ENCODE measurements at regions not wholly inside any gene's neighbourhood (a gene's known extent, or its start where the extent isn't known, plus 50 kb on each side); places are given as distances from the start of the nearest gene placed in this dataset.

GRCh38 chr6:9553002-9553401 is 861.9 kb downstream of the TFAP2A start:
- Histone ChIP-seq H3K27ac (no peak overlapping the region), H3K4me3 (no peak overlapping the region), H3K4me1 (no peaks in the 10 kb centered on the region), H3K9me3 (no peaks in the 10 kb centered on the region), H3K27me3 (no peaks in the 10 kb centered on the region), H3K36me3 (no peaks in the 10 kb centered on the region)
- intact Hi-C loops (cut with DNase I), result no loop called here
- TF ChIP-seq POLR2AphosphoS5 (IDR thresholded peaks at IDR 0.05; ENCODE audit: insufficient read depth in 1 of 2, low read depth in 1 of 2), result no peak
- no peak for TF ChIP-seq POLR2A (IDR thresholded peaks at IDR 0.05)
- no peak for TF ChIP-seq CTCF (IDR thresholded peaks at IDR 0.05)
- DNase-seq (ENCODE audit: extremely low spot score in 2 of 2), result no peak

GRCh38 chr6:9543649-9544048 is 871.2 kb downstream of the TFAP2A start:
- no peaks in the 10 kb centered on the region for H3K27me3 ChIP-seq
- DNase-seq (ENCODE audit: extremely low spot score in 2 of 2), result no peak
- TF ChIP-seq CTCF (IDR thresholded peaks at IDR 0.05), result no peak
- no peak for TF ChIP-seq POLR2A (IDR thresholded peaks at IDR 0.05)
- no peak for TF ChIP-seq POLR2AphosphoS5 (IDR thresholded peaks at IDR 0.05; ENCODE audit: insufficient read depth in 1 of 2, low read depth in 1 of 2)
- intact Hi-C loops (cut with DNase I), result no loop called here
- no peaks in the 10 kb centered on the region for H3K9me3 ChIP-seq
- no peak overlapping the region for H3K27ac ChIP-seq
- no peaks in the 10 kb centered on the region for H3K4me1 ChIP-seq
- no peak overlapping the region for H3K4me3 ChIP-seq
- no peaks in the 10 kb centered on the region for H3K36me3 ChIP-seq

- intact Hi-C loops (cut with DNase I), result no loop called here
- DNase-seq (ENCODE audit: extremely low spot score in 2 of 2), result no peak
- Histone ChIP-seq H3K27me3 (no peaks in the 10 kb centered on the region), H3K36me3 (no peaks in the 10 kb centered on the region), H3K4me1 (no peaks in the 10 kb centered on the region), H3K9me3 (no peaks in the 10 kb centered on the region), H3K4me3 (no peak overlapping the region), H3K27ac (no peak overlapping the region)
- no peak for TF ChIP-seq POLR2A (IDR thresholded peaks at IDR 0.05)
- peak in 1 of 3 experiments; percentile 20 for TF ChIP-seq CTCF (IDR thresholded peaks at IDR 0.05)
Measured at GRCh38 chr6:9540534-9541126, 874.2 kb downstream of the TFAP2A start.

- H3K9me3 ChIP-seq, result no peaks in the 10 kb centered on the region
- H3K4me1 ChIP-seq, result no peaks in the 10 kb centered on the region
- DNase-seq (ENCODE audit: extremely low spot score in 2 of 2), result no peak
- no peaks in the 10 kb centered on the region for H3K36me3 ChIP-seq
- intact Hi-C loops (cut with DNase I), result no loop called here
- H3K27me3 ChIP-seq, result no peaks in the 10 kb centered on the region
- no peak overlapping the region for H3K4me3 ChIP-seq
- TF ChIP-seq POLR2A (IDR thresholded peaks at IDR 0.05) (no peak), POLR2AphosphoS5 (IDR thresholded peaks at IDR 0.05; ENCODE audit: insufficient read depth in 1 of 2, low read depth in 1 of 2) (no peak), CTCF (IDR thresholded peaks at IDR 0.05) (no peak)
- no peak overlapping the region for H3K27ac ChIP-seq
Measured at GRCh38 chr6:9540126-9540525, 874.7 kb downstream of the TFAP2A start.

GRCh38 chr6:9539231-9539755 is 875.6 kb downstream of the TFAP2A start:
- Histone ChIP-seq H3K36me3 (no peaks in the 10 kb centered on the region), H3K4me3 (no peak overlapping the region), H3K27ac (no peak overlapping the region), H3K4me1 (no peaks in the 10 kb centered on the region), H3K9me3 (no peaks in the 10 kb centered on the region), H3K27me3 (no peaks in the 10 kb centered on the region)
- intact Hi-C loops (cut with DNase I), result no loop called here
- TF ChIP-seq POLR2AphosphoS5 (IDR thresholded peaks at IDR 0.05; ENCODE audit: insufficient read depth in 1 of 2, low read depth in 1 of 2), result no peak
- TF ChIP-seq CTCF (IDR thresholded peaks at IDR 0.05), result no peak
- TF ChIP-seq POLR2A (IDR thresholded peaks at IDR 0.05), result no peak
- no peak for DNase-seq (ENCODE audit: extremely low spot score in 2 of 2)

Data from vagina (tissue), 2 donors.